ENCODE measurements at regions not wholly inside any gene's neighbourhood (a gene's known extent, or its start where the extent isn't known, plus 50 kb on each side); places are given as distances from the start of the nearest gene placed in this dataset.

GRCh38 chr14:53542732-53543131 is 389.6 kb upstream of the DDHD1 start:
- TF ChIP-seq, protein P1, sequence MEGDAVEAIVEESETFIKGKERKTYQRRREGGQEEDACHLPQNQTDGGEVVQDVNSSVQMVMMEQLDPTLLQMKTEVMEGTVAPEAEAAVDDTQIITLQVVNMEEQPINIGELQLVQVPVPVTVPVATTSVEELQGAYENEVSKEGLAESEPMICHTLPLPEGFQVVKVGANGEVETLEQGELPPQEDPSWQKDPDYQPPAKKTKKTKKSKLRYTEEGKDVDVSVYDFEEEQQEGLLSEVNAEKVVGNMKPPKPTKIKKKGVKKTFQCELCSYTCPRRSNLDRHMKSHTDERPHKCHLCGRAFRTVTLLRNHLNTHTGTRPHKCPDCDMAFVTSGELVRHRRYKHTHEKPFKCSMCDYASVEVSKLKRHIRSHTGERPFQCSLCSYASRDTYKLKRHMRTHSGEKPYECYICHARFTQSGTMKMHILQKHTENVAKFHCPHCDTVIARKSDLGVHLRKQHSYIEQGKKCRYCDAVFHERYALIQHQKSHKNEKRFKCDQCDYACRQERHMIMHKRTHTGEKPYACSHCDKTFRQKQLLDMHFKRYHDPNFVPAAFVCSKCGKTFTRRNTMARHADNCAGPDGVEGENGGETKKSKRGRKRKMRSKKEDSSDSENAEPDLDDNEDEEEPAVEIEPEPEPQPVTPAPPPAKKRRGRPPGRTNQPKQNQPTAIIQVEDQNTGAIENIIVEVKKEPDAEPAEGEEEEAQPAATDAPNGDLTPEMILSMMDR (IDR thresholded peaks at IDR 0.05; ENCODE audit: low read depth, low read length, poor library complexity, severe bottlenecking): no peak
- TF ChIP-seq EZH2phosphoT487 (IDR thresholded peaks at IDR 0.05; ENCODE audit: borderline replicate concordance, low read length): no peak

All from DOHH2 (cell line).